ENCODE measurements at regions not wholly inside any gene's neighbourhood (a gene's known extent, or its start where the extent isn't known, plus 50 kb on each side); places are given as distances from the start of the nearest gene placed in this dataset.

GRCh38 chr12:18907728-18908127 lies 169.8 kb downstream of the CAPZA3 start:
- 49% methylated on average over 7 of the region's 7 CpGs for WGBS (ENCODE audit: insufficient coverage, low coverage, missing lambda C conversion rate)
- intact Hi-C loops (cut with micrococcal nuclease) = no loop called here
- ChIA-PET CTCF (ENCODE audit: low intra/inter-chr PET ratio) (no interaction called here), POLR2A (interaction anchor here (0.6 kb wide), 2 partner anchors 388 to 556 kb away, joined by 3 read pairs; no protein-coding TSS in a partner anchor)
- H3K79me2 ChIP-seq (ENCODE audit: control insufficient read depth, insufficient read depth, low read length) = no peaks in the 10 kb centered on the region
- FAIRE-seq (no peak), DNase-seq (ENCODE audit: extremely low read depth in 1 of 4, low spot score in 3 of 4) (no peak), ATAC-seq (no peak)
- 0 out of 2 replicates have a peak overlapping the region, but pooled peaks have one; percentile 16 for H2AFZ ChIP-seq (ENCODE audit: low read depth, low read length)
- no TSS peak for BruUV-seq (replicated peaks)
- H3K27ac ChIP-seq (ENCODE audit: extremely low read depth, low read depth, low read length) = no peak overlapping the region
- H3K4me2 ChIP-seq (ENCODE audit: insufficient read depth, low read length) = no peak overlapping the region
- no peaks in the 10 kb centered on the region for H3K9me3 ChIP-seq (replicated peaks; ENCODE audit: control insufficient read depth, insufficient read depth, low read depth, low read length)
- in situ Hi-C loops (cut with MboI) = no loop called here
- no peaks in the 10 kb centered on the region for H3K9me1 ChIP-seq (ENCODE audit: control insufficient read depth, insufficient read depth, low read length)
- no peaks in the 10 kb centered on the region for H3K27me3 ChIP-seq (ENCODE audit: control insufficient read depth in 2 of 2, insufficient read depth in 2 of 2, low read length in 2 of 2)
- no peaks in the 10 kb centered on the region; a peak in 1 of 5 replicates for H3K4me1 ChIP-seq (replicated peaks in 1 of 2; ENCODE audit: control insufficient read depth in 2 of 2, insufficient read depth in 2 of 2, low read length in 2 of 2)
- no peak overlapping the region for H3K9ac ChIP-seq (ENCODE audit: insufficient read depth in 1 of 2, low read depth in 2 of 2, low read length in 2 of 2)
- no peak overlapping the region for H3K4me3 ChIP-seq
- H3K36me3 ChIP-seq (ENCODE audit: control insufficient read depth, insufficient read depth, low read length) = no peaks in the 10 kb centered on the region
- no peaks in the 10 kb centered on the region for H4K20me1 ChIP-seq (replicated peaks; ENCODE audit: control insufficient read depth, insufficient read depth, low read length)
- no peak for TF ChIP-seq ZNF76 (CRISPR knock-in tag; IDR thresholded peaks at IDR 0.05; ENCODE audit: borderline replicate concordance)
- TF ChIP-seq CCAR2 (IDR thresholded peaks at IDR 0.05; ENCODE audit: low read depth, low read length) = no peak
- TF ChIP-seq JUNB (CRISPR knock-in tag; conservative IDR thresholded peaks at IDR 0.05) = no peak
- TF ChIP-seq GABPB1 (CRISPR knock-in tag; IDR thresholded peaks at IDR 0.05) = no peak
- no peak for TF ChIP-seq ZNF407 (IDR thresholded peaks at IDR 0.05; ENCODE audit: low read depth)
- no peak for TF ChIP-seq POLR3G (IDR thresholded peaks at IDR 0.05; ENCODE audit: extremely low read depth, insufficient read length, insufficient replicate concordance)

Data from K562 (cell line).